DMS53 (cell line): ENCODE measurements at regions not wholly inside any gene's neighbourhood (a gene's known extent, or its start where the extent isn't known, plus 50 kb on each side); places are given as distances from the start of the nearest gene placed in this dataset.

ENCODE experiments used
- DNase-seq: peaks from one replicate; lab custom pipeline; 2025; lab: John Stamatoyannopoulos, UW

DNA sequence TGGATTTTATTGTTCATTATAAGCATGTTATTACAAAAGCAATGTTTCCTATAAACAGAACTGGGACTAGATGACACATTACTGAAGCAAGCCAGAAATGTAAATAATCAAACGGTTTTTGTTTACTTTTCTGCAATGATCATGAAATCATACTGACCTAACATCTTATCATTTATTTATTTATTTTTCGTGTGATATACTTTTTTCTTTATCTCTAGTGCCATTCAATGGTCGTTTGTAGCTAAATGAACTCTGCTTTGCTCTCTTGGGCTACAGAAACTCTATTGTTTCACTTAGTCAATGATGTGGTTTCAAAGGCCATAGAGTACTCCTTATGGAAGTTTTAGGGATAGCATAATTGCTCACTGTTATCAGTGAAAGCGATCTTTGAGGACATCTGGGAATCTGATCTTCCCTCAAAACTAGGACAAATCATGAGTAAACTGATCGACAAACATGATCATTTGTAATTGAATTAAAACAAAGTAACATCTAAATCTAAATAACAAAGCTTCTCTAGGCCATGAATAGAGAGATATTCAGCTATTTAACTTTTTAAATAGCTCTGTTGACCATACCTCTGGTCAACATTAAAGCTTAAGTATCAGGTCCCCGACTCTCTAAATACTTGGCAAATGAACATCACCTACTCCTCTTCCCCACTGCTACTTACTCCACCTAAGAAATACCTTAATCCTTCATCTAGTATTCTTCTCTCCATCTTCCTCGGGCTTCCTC, 933.4 kb downstream of the TFAP2A start:
- peak; percentile 60 for DNase-seq

DNA sequence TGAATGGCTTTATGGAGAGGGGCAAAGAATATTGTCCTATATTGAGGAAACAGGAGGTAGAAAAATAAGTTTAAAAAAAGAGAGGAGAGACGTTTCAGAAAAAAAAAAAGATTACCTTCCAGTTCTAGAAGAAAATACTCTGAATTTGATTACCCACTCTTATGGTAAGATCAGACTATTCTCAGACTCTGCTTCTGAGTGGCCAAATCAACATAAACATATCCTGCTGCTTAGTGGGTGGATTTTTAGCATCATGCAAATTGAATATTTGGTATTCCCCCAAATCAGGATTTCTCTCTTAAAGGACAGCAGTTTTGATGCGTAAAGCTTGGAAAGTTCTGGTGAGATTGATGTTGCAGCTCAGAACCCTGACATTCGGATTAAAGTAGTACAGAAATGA, 946.6 kb downstream of the TFAP2A start:
- no peak for DNase-seq

DNA sequence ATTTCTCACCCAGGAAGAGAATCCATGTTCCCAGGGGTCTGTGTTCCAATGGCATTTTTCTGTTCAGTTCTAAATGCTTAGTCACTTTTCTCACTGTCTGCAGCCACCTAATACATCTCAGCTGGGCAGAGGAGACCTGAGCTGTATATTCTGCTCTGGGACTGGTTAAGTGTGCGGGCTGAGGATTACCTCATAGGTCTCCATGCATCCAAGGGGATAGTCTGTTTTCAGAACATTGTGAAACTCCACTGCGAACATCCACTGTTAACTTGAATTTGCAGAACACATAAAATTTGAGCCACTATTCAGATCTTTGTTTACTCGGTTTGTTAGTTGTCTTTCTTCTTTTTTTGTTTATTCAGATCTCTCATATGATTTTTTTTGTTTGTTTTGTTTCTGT, 947.1 kb downstream of the TFAP2A start:
- peak; percentile 87 for DNase-seq

DNA sequence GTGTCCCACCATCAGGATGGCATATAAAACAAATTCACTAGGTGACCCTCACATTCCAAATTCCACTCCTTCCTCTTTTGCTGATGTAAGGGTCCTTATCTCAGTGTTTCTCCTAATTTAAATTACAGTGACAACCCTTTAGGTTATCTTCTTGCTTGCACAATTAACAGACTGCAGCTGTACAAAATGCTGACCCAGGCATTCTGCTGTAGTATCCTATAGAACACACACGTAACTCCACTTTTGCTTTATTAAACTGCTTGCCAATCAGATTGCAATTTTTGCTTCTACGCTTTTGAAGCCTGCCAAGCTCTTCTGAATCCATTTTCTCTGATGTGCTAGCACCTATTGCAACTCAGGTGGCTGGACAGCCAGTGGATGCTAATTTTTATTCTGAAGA, 950.3 kb downstream of the TFAP2A start:
- no peak for DNase-seq

DNA sequence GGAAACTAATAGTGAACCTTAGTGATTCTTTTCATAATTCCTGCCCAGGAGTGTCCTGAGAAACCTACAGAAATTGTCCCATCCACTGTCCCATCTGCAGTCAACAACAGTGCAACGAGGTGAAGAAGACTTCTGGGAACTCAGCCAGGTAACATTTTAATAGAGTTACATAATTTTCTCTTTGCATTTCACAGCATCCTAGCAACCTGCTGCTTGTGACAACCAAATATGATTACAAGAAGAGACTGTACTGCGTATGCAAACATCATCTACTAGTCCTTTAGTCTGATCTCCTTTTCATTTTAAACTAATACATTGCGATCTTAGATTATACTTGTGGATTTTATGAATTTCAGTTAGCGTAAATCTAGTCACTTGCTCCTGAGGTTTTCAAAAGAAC, 951.6 kb downstream of the TFAP2A start:
- DNase-seq = peak; percentile 74

DNA sequence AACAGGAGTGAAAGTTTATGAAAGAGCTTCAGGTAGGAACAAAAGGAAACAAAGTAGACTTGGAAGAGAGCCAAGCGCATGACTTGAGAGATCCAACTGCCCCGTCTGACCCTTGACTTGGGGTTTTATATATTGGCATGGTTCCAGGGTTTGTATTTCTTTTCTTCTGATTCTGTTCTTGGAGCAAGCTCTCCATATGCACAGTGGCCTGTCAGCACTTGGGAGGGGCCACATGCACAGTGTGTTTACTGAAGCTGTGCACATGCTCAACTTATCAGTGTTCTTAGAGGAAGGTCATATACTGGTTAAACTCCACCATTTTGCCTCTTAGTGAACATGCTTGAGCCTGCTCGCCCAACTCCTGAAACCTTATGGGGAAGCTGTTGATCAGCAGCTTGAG, 953.7 kb downstream of the TFAP2A start:
- no peak for DNase-seq

DNA sequence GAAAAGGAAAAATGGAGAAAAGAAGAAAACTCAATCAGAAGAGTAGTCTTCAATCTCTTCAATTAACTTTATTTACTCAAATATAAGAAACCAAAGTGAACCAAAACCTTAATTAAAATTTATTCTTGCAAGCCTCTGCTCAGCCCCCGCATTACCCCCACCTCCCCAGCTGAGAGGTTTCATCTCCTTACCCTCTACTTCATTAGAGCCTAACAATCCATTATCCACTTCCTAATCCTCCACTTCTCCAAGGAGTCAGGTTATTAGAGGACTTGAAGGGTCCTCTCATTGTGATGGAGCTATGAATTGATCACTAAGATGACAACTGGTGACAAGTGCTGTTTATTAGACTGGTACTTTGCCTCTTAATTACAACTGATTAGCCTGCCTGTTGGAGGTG, 956.5 kb downstream of the TFAP2A start:
- no peak for DNase-seq

DNA sequence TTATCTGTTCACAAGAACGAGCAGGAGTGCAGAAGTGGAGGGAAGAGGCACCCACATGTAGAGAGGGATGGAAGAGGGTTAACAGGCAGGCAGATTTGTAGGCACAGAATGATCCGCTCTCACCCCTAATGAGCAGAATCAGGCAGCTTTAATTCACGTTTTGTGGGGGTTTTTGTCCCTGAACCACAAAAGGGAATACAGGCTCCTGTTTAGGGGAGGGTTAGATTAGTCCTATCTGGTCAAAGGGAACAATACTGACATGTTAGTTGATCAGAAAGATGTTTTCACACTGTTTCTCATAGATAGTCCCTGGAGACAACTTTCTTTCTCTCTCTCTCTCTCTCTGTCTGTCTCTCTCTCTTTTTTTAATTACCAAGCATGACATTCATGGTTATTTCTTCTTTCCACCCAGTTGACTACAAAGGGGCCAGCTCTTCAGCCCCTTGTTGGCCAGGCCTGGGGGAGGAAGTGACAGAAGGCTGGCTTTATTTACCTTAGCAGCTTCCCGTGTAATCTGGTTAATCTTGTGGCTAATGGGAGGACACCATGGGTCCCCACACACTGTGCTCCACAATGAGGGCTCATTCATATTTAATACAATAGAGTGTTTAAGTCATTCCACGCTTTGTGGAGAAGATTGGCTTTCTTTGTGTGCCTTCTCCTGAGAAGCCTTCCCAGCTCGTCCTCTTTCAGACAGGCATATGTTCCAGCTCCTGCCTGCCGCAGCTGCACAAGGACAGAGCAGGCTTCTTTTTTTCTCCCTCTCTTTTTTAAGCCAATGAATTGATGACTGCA, 958.8 kb downstream of the TFAP2A start:
- peak; percentile 52 for DNase-seq

DNA sequence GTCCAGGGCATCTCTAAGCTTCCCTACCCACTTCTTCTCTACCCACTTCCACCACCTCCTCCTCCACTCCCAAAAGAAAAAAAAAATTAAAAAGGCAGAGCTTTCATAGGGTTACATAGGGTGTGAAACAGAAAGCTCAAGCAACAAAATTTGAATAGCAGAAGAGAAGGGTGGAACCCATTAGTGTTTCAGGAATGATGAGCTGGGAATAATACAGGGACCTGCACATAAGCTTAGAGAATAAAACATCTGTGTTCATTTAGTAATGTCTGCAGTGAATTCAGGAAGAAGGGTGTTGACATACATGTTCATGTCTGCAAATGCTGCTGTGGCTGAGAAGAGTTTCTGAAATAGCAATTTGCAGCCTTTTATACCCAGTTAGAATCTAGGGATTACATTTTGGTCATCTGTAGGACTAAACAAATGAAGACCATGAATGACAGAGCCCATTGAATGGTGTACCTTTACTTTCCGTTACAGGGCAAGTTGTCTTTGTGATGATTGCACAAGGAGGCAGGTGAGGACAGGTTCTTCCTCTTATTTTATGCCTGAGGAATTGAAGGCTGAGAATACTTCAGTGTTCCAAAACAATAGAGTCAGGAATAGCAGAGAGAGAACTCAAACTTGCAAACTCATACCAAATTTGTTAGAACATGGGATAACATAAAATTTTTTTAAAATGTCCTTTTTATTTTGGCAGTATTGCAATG, 975.1 kb downstream of the TFAP2A start:
- no peak for DNase-seq

DNA sequence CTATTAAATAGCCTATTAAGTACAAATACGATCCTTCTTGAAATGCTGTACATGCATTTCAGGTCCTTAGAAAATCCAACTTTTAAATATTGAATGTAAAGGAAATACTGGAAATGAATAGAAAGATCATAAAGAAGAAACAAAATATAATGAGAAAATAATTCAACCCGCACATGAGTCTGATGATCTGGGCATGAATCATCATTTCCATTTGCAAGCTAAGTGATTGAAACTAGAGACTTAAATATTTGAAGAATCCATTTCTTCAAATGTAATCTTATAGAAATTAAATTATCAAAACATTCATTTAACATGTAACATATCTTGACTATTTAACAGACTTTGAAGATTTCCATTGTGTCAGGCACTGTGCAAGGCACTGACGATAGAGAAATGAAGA, 977.0 kb downstream of the TFAP2A start:
- no peak for DNase-seq

DNA sequence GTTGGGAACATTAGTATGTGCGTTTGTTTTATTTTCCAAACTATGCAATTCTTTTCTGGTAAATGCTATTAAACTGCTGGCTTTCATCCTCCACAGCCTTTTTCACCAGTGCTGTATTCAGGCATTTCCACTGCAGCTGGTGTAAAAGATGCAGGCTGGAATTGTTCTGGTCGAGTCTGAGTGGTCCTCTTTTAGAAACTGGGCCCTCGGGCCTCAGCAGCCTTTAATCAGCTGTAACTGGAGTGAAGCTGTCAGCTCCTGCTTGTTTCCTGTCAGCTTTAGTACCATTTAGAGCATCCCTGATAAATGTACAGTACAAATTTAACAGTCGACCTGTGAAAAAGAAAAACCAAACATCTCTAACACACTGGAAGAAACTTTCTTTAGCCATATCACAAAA, 979.6 kb downstream of the TFAP2A start:
- DNase-seq = no peak

DNA sequence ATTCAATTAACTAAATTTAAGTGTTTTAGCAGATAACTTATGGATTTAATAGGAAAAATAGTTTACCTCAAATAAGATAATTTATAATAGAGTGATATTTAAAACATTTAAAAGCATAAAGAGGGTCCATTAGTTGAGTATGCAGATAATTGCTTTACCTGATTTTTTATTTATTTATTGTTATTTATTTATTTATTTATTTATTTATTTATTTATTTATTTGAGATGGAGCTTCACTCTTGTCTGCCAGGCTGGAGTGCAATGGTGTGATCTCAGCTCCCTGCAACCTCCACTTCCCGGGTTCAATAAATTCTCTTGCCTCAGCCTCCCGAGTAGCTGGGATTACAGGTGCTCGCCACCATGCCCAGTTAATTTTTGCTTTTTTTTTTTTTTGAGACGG, 982.9 kb downstream of the TFAP2A start:
- DNase-seq = no peak

DNA sequence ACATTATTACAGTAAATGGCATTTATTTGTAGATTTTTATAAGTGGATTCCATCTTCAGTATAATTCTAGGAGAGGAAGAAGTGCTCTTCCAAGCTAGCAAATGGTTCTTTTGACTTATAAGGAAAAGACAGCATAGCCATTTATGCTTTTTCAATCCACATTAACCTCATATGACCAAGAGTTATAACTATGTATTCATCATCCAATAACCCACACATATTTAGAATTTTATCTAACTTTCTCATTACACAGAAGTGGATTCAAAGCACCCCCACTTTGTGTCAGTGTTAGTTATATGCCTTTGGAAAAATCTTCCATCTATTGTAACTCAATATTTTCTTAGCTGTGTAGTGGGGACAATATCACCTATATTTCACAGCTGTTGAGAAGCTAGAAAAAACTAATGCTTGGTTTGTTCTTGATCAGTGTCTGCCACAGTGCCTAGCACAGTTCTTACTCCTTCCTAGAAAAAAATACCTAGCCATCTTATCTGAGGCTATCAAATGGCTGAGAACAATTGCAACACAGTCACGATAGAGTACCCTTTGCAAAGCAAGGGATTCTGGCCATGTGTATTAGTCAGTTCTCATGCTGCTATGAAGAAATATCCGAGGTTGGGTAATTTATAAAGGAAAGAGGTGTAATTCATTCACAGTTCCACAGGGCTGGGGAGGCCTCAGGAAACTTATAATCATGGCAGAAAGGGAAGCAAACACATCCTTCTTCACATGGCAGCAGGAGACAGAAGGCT, 986.3 kb downstream of the TFAP2A start:
- no peak for DNase-seq

DNA sequence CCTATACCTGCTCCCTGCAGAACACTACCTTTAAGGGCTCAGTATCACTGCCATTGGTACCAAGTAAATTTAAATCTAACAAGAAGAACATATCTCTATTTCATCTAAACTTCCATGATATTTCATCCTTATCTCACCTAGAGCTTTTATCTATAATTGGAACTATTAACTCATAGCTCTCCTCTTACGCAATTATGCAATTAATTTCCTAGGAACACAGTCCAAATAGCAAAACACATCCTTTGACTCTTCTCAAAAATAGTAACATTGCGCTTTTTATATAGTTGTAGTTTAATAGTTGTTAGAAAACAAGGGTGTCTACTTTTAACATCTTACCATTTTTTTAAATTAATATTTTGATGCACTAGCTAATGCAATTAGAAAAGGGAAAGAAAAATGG, 986.8 kb upstream of the SLC35B3 start:
- no peak for DNase-seq

DNA sequence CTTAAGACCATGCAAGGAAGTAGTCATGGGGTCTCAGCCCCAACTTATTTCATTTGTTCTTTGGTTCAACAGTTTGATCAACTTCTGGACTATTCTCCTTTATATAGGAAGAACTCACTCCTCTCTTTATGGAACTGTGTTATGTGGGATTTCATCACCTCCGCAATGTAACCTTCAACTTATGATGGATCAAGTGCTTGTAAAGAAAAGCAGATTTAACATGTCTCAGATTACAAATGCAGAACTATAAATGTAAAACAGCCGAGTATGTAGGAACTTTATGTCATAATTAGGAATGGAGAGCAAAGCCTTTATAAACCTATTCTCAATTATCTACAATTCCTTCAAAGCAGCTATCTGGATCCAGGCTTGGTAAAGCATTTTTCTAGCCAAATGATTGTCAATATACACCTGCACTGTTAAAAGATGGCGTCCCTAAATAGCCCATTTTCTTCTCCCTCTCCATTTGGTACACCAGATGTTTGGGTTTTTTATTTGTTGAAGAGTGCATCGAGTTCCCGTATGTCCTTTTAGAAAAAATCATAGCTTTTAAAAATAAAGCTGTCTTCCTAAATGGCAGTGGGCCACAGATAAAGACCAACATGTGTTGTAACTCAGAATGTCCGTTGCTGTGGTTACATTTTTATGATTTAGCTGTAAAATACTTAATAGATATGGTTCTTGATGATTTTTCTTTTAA, 985.1 kb upstream of the SLC35B3 start:
- DNase-seq = no peak

DNA sequence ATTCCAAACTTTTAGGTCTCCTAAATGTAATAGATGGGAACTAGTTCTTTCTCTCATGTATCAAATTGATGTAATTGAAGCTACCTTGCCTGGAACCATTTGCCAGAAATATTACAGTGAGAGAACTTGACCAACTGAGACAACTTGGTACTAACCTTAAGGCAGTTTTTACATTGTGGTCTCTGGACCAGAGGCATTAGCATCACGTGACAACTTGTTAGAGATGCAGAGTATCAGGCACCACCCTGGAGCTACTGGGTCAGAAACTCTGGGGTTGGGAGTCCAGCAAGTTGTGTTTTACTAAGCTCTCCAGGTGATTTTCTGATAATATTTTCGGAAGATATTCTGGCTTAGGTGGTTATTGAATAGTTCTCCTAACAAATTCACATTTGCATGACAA, 982.1 kb upstream of the SLC35B3 start:
- no peak for DNase-seq

DNA sequence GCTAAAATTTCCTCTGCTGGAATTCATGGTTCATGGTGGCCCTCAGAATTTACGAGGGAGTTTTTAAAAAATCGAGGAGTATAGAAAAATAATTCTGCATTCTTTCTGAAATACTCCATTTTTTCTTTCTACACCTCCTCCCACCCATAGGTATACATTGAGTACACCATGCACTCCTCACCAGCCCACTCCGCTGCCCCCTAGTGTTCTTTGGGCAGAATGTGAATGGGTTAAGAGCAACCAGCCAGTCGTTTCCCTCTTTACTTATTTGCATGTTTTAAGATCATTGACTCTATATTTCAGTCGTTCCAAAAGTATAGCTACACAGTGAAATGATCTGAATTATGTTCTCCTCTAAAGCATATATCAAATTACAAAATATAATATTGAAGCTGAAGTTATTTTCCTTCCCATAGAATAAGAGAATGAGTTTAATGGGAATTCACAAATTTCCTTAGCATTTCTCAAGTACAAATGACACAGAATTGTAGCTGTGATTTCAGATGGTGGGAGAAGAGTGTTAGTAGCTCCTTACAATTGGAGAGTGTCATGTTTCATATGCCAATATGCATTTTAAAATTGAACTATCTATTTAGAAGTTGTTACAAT, 977.7 kb upstream of the SLC35B3 start:
- DNase-seq = peak; percentile 71

DNA sequence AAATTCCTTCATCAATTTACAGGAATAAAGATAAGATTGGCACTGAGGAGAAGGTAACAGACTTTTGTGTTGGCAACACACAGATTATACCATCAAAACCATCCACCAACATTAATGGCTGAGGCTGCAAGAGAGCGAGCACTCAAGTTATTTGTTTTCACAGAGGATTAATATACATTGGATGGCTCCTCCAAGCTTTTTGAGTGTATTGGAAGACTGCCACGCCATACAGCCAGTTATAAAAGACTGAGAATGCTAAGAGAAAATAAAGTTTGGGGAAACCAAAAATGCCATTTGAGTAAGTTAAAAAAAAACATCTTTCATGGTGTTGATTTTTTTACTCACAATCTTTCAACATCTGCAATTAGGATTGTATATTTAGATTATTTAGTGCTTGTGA, 973.8 kb upstream of the SLC35B3 start:
- DNase-seq = no peak

DNA sequence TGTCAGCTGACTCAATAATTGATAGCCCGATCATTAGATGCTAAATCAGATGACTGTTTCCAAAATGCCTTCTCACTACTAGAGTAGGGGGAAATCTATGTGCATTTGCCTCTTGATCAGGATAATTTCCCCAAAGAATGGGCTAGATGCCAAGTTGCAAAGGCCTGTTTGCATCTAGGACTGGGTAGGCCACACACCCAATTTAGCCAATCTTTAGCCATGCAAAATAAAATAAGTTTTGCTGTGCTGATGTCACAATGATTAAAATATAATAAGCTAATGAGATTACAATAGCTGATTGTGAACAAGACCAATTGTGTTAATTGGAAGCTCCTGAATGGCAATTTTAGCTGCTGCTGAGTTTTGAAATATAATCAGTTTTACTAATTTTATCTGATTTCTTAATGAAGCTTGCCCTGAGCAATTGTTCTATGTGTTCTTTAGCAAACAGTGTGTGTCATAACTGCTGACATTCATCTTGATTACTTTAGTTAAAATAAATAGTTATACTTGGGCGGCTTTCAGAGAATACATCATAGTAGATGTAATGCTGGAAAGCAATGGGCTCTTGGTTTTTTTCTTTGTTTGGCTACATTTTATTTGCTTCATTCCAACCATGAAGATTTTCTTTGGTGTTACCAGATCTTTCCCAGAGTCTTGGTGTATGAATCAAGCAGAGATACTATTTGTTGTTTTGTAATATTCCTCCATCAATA, 973.2 kb upstream of the SLC35B3 start:
- DNase-seq = no peak

DNA sequence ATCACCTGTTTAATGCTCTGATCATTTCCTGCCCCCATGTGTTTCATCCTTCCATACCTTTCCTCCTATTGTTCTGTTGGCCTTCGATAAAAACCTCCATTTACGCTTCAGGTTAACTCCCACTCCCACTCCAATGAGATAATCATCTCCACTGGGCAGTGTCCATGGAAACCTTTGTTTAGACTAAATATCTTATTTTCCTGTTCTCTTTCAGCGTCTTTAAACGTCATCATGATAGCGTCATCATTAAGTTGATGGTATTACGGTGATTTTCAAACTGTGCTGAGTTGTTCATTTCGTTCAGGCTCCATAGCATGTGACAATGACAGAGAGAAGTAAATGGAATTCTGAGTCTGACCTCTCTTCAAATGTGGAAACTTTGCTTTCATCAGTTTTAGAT, 970.5 kb upstream of the SLC35B3 start:
- no peak for DNase-seq

DNA sequence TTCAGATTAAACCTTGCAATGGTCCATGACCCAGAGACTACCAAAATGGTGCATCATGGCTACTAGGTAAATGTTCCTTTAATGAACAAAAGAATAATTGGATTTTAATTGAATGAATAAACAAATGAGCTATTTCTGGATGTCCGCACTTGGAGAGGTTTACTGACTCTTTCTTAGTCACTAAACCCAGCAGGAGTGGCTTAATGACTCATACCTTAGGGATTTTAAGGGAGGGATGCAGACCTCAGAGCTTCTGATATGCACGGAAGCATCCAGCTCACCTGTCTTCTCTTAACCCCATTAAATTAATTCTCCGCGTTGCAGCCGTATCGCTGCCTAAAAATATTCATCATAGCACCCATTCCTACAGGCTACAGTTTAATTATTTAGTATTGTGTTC, 970.0 kb upstream of the SLC35B3 start:
- no peak for DNase-seq
